ENCODE measurements at regions not wholly inside any gene's neighbourhood (a gene's known extent, or its start where the extent isn't known, plus 50 kb on each side); places are given as distances from the start of the nearest gene placed in this dataset.

DNA sequence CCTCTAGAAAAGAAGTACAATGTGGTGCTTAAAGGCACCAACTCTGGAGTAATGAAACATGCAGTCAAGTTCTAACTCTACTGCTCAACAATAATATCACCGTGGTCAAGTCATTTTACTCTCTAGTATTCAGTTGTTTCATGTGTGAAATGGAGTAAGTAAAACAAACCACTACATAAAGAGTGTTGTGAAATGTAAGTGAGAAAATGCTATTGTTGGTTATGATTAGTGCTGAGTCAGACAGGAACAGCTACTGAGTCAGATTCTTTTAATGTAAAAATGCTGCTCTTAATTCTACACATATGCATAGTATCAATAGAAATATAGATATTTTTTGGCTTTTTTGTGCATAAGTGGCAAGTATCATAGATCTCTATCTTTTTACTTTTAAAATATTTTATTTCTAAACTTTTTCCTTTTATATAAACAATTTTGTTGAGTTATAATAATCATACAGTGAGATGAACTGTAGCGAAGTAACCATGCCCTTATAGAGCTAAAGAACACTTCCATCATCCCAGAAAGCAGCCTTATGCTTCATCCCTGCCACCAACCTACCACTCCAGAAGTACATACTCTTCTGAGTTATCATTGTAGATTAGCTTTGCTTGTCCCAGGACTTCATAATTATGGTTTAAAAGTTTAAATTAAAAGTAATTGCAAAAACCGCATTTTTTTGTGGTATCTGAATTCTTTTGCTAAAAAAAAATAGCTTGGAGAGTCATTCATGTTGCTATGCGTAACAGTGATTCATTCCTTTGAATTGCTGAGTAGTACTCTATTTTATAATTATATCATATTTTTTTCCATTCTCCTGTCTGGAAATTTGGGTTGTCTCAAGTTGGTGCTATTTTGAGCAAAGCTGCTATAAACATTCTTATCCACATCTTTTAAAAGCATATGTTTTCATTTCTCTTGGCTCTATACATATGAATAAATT is 548.2 kb upstream of the CLINT1 start:
- no peak for DNase-seq (ENCODE audit: low spot score)

DNA sequence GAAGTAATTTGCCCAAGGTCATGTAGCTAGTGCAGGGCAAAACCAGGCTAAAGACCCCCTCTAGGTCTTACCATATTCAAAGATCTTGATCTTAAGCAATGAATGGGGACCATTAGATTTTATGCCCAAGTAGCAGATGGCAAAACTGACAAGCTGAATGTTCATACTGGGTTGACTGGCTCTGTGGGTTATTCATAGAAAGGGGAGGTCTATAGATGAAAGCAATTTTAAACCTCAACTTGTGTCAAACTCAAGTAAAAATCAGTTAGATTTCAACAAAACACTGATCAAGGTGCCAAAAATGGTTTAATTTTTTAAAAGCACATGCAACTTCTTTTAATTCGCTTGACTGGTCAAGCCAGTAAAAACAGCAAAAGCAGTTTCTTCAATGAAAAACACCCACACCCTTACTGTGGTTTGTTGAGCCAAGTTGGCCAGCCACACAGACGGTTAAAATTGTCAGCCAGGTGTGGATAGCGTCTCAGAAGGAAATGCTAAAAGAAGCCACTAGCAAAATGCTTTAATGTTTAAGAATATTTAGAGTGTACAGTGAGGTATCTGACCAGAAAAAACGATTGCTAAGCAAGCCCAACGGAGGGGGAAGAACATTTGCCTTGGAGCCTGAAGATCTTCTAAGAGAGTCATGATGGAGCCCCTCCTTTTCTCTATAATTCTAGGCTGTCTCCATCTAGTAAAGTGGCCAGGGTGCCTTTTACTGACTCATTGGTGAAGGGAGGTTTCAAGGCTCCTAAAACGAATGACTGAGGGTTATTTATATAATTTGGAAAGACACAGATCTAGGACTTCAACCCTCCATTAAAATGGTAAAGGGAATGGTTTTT is 539.6 kb upstream of the CLINT1 start:
- DNase-seq (ENCODE audit: low spot score), result no peak

DNA sequence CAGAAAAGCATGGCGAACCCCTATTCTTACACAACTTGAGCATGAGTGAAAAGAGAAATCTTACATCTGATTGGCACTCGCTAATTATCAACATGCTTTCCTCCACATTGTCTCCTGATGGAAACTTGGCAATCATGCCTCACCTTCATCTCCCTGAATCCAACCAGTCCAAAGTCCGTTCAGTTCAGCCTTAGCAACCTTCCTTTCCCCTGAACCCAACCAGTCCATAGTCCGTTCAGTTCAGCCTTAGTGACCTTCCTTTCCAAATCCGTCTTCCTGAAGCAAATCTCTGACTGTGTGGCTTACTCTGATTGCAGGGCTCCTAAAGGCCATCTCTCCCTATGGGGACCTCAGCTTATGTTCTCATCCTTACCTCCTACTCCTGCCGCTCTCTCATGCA is 538.3 kb upstream of the CLINT1 start:
- DNase-seq (ENCODE audit: low spot score), result no peak

DNA sequence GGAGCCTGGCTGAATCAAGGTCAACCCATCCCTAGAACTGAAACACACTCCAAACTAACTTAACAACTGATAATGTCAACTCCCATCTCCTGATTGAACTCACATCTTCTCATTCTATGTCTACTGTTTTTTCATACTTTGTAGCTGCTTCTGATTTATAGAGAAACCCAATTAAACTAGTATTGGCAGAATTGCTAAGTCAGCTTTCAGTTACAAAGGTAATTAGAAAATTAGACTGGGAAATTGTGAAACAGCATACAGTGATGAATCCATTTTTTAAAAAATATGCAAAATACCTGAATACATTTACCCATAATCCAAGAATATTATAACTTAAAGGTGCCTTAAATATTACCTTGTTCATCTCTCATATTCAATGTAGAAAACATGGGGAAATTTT is 535.2 kb upstream of the CLINT1 start:
- no peak for DNase-seq (ENCODE audit: low spot score)

DNA sequence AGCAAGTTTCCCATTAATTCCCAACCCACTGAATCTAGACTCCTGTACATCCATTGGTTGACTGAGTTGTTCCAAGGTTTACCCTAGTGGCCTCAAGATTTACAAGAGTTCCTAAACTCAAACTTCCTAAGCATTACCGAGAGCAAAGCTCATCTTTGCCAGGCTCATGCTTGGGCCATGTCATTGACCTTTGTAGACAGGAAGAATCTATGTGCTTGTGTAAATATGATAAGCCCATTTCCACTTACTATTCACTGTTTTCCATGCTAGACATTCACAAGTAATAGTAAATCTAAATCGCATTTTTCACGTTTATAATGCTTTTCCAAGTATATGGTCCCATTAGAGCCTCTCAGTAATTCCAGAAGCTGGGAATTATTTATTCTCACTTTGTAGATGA is 534.5 kb upstream of the CLINT1 start:
- DNase-seq (ENCODE audit: low spot score), result no peak

DNA sequence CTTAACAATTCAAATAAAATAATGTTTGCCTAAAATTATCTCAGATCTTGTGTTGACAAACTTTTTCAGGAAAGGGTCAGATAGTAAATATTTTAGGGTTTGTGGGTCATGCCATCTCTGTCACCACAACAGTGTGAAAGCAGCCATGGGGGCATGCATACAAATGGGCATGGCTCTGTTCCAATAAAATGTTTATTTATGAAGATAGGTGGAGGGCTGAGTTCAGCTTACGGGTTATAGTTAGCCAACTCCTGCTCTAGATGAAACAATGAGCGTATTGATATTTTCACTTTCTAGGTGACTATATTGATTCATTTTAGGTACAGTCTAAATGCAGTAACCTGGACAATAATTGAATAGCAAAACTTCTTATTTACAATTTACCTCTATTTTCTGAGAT is 533.8 kb upstream of the CLINT1 start:
- DNase-seq (ENCODE audit: low spot score), result no peak

DNA sequence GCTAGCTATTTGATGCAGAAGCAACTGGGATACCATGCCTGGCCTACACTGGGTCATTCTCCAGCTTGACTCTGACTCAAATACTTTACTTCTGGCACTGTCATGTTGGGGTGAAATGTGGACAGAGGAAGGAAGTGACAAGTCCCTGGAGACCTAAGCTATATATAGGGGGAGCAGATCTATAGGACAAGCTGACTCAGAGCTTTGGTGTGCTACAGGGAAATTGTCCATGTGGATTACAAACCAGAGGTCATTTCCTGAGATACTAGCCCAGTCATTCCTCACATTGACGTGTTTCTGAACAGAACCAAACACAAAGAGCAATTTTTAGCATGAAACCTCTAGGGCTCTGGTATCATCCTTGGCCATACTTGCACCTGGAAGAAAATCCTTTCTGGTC is 531.6 kb upstream of the CLINT1 start:
- DNase-seq (ENCODE audit: low spot score), result no peak

DNA sequence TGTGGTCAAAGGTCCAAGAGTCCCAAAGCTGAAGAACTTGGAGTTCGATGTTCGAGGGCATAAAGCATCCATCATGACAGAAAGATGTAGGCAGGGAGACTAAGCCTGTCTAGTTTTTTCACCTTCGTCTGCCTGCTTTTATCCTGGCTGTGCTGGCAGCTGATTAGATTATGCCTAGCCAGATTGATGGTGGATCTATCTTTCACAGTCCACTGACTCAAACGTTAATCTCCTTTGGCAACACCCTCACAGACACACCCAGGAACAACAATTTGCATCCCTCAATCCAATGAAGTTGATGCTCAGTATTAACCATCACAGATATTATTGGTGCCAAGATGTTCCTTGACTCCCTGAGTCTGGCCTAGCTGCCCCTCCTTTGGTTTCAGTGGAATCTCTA is 530.8 kb upstream of the CLINT1 start:
- DNase-seq (ENCODE audit: low spot score), result no peak

DNA sequence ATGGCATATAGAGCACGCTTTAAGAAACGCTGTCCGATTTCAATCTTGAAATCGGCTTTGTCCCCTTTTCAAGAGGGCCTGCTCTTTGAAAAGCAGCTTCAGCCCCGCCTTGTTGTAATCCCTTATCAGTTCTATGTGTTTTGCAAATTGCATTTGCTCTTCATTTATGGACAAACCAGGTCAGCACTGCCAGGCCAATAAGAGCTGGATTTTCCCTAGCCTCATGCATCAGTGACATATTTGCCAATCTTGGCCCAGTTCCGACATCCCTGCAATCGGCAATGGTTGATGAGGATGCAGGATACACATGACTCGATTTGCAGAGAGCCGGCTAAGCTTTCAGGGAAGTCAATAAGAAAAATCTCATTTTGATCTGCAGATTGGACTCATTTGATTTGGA is 529.1 kb upstream of the CLINT1 start:
- DNase-seq (ENCODE audit: low spot score), result no peak

DNA sequence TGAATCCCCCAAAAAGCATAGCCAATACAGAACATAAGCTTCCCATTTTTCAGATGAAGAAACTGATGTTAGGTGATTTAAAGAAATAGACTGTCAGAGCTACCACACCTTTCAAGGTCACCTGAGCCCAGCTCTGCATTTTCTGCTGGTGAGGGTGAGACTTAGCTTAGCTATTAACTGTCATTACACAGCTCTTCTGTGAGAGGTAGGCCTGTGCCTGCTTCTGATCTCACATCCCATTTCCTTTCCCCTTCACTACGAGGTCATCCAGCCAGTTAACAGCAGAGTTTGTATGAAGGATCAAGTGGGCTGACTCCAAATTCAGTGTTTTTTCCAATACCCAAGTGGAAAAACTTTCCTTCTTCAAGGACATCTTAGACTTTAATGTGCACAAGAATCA is 528.6 kb upstream of the CLINT1 start:
- no peak for DNase-seq (ENCODE audit: low spot score)

DNA sequence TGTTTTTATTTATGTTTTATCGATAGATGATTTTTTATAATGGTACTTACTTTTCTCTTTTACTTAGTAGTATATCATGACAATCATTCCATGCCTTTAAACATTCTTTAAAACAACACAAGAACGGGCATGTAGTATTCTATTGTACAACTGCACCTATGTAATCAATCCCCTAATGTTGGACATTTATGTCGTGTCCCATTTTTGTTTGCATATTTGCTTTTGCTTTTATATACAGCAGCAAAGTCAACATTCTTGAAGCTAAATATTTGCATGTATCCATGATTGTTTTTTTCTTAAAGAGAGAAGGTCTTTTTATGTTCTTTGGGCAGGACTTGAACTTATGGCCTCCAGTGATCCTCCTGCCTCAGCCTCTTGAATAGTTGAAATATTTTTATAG is 527.0 kb upstream of the CLINT1 start:
- no peak for DNase-seq (ENCODE audit: low spot score)

DNA sequence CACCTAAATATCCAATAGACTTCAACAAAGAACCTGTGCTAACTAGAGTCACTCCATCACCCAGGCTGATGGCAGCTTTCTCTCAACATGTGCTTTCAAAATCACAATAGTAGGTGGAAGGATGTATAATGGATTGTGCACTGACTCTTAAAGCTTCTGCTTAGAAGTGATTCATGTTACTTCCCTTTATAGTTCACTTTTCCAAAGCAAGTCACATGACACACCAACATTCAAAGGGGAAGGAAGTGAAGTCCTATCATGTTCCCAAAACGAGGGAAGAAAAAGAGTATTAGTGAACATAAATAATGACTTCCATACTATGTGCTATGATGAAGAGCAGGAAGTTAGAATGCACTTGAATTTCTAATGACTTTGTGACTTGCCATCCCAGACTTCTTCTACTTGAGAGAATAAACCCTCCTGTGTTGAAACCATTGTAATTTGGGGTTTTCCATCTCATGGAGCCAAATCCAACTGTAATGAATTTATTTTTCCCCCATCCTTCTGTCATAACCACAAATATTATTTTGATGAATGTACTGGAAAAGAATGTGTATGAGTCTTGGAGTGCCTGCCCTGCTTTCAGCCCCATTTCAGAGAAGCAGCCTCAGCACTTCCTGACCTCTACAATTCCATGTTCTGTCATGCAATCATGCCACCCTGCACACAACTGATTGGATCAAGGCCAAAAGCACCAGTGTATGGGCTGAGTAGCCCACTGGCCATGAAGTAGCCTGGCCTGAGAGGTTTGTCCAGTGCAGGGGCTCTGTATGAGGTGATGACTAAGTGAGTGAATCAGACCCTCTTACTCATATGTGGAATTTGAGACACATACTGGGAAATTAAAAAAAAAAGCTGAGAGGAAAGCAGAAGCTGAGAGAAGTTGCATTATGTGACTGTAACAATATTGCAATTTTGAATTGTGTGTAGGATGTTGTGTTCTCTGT is 525.9 kb upstream of the CLINT1 start:
- no peak for DNase-seq (ENCODE audit: low spot score)

DNA sequence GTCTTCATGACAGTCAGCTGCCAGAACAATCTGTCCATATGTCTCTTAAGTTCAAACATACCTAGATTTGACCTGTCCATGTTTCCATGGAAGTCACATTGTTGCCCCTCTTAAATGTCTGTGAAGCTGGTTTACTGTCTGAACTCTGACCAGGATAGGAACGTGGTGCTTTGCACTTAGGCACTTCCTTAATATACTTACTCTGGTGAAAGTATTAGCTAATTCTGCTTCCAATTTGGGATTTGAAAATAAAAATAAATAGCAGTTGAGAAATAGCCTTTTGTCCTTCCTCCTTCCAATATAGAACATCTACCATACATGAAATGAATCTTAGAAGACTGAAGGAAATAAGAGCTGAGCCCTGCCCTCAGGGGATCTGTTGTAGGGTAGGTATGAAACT is 524.5 kb upstream of the CLINT1 start:
- no peak for DNase-seq (ENCODE audit: low spot score)

DNA sequence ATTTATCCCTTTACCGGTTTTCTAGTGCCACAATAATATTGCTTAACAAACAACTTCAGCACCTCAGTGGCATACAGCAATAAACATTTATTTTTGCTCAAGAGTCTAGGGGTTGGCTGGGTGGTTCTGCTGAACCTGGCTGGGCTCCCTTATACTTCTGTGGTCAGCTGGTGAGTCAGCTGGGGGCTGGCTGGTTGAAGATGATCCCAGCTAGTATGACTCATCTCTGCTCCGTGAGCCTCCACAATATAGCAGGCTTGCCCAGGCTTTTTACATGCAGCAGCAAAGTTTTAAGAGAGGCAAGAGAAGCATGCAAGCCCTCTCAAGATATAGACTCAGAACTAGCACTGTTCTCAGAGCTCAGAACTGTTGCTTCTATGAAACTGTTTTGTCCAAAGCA is 523.5 kb upstream of the CLINT1 start:
- DNase-seq (ENCODE audit: low spot score), result no peak

DNA sequence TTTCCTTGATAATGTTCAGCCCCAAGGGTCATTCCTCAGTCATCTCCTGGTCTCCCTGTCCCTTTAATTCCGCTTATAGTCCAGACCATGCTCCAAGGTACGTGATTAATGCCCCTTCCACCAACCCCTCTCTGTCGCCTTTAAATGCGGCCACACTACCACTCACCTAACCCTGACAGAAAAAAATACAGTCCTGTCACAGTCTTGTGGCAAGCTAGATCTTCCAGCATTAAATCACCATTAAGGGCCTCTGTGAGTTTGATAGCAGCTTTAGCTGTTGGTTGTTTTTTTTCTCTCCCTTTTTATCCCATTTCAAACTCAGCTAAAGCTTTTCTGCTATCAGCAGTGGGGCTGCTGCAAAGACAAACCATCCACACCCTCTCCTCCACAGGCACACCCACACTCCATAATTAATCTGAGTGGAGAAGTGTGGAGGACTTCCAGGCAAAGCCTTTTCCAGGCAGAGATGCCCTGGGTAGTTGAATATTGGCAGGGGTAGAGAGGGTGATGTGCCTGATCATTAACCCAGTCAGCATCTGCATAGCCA is 522.7 kb upstream of the CLINT1 start:
- DNase-seq (ENCODE audit: low spot score), result no peak

DNA sequence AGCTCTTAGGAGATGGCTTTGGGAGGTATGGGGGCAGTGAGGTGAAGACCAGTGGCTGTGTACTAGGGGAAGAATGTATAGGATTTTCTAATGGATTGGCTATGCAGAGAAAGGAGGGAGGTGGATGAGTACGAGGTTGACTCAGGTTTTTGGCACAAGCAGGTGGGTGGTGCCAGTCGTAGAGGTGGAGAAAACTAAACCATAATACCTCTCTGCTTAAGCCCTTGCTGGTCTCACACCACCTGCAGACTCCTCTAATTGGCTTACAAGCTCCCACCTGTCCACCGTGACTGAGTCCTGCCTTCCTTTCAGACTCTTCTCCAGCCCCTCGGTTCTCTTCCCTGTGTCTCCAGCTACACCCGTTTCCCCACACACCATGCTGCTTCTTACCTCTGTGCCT is 521.7 kb upstream of the CLINT1 start:
- no peak for DNase-seq (ENCODE audit: low spot score)

DNA sequence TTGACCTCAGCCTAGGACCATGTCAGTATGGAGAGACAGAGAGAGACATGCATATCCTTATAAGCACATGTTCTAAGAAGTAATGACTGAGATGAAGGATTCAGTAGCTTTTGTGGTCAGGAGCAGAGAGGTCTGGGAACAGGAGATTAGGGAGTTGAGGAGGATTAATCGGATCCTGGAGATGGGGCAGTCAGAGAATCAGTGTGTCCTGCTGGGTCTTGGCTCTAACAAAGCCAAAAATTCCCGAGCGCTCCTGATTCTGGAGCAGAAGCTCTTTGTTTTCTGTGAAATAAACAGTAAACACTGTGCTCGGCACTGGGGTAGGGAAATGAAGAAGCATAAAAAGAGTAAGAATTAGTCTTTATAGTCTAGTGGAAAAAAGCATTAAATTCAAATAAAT is 520.0 kb upstream of the CLINT1 start:
- no peak for DNase-seq (ENCODE audit: low spot score)

DNA sequence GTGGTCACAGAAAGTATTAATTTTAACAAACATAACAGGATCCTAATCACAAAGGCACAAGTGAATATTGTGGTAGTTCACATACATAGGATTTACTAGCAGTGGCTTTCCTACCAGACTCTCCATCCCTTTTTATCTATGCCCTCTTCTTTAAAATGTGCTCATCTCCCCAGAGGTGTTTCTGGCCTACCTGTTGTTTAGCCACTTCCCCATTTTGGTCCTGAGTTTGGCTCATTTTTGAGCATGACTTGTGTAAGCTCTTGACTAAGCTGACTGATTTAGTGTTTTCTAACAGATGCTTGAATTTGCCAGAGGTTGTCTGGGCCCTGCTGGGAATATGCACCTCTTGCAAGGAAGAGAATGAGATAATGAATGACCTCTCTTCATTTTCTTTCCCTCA is 517.7 kb upstream of the CLINT1 start:
- no peak for DNase-seq (ENCODE audit: low spot score)

DNA sequence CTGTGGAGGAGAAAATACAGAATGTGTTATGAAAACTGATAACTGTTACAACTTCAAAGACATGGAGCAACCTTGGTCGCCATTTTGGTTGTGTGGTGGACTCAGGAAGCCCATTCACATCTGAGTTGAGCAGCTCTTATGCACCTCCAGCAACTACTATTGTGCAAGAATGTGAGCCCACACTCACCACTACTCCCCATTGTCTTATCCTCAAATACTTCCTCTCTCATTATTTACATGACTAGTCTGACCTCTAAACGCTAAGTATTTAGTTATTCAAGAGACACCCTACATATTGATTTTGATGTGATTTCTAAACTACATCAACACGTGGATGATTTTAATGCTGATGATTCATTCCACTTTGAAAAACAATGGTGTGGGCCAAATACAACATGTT is 516.6 kb upstream of the CLINT1 start:
- no peak for DNase-seq (ENCODE audit: low spot score)

DNA sequence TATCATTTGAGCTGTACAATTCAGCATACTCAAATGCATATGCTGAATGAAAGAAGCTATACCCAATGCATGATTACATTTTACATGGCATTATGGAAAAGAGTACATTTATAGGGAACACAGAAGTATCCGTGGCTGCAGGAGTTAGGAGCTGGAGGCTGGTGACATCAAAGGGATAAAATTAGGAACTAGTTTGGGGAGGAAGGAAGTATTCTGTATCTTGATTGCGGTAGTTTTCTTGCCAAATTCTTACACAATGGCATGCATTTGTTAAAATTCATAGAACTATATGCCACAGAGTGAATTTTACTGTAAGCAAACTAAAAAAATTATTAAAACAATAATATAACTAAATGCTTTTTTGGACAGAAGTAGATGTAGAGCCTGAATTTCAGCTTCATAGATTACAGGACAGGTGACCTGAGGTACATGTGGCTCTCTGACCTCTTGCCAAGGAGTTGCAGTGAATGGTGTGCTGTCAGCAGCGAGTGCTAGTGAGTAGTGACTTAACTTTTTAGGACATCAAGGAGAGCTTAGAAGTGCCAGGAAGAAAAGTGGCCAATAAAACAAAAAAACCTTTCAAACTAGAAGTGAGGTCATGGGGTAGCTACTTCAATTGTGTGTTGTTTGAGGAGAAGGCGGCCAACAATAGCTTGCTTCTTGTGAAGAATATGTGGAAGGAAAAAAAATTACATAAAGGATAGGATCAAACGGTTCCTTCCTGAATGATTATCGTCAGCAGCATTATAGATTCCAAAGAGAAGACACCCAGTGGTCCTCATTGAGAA is 514.9 kb upstream of the CLINT1 start:
- DNase-seq (ENCODE audit: low spot score), result peak; percentile 10

DNA sequence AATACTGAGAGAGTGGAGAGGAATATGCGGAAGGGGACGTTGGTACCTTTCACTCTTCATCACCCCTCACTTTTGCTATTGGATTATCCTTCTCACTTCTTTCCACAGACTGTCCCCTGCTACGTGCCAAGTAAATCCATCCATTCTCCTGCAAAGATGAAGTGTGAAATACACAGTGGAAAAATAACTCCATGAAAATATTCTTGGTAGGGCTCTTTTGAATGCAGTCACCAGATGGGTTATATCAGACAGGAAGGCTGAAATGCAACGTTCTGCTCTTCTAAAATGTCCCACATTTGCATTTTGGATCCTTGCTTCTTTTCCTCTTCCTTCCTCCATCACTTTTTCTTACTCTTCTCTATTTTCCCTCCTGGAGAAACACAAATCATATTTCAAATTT is 510.3 kb upstream of the CLINT1 start:
- no peak for DNase-seq (ENCODE audit: low spot score)
